H1 (cell line): ENCODE measurements at regions not wholly inside any gene's neighbourhood (a gene's known extent, or its start where the extent isn't known, plus 50 kb on each side); places are given as distances from the start of the nearest gene placed in this dataset.
A peak's percentile ranks its signal among the peaks of the same experiment; 100 is the strongest.

Experiments
- CTCF ChIA-PET: fragments of 300-600 bp; sonication (Branson Sonifier 250); formaldehyde crosslinking; loops from one replicate; lab custom pipeline; 2021; ENCODE audit not compliant: partially characterized antibody; lab: Charles Lee
- POLR2A ChIA-PET: fragments of 300-600 bp; sonication (Branson Sonifier 250); formaldehyde crosslinking; loops from one replicate; lab custom pipeline; 2021; ENCODE audit warnings: inconsistent platforms; ENCODE audit not compliant: partially characterized antibody; lab: Charles Lee
- DNase-seq, 2 experiments: peaks; one replicate each; pipeline versions ENCODE4 v3.0.0 to v3.0.0-alpha.2; 2010 to 2022; ENCODE audit warnings: low spot score in 2 of 2, low read depth in 1 of 2, mixed read lengths in 1 of 2
- FAIRE-seq: peaks from 2 replicates; lab custom pipeline; 2011; peaks lifted over from hg19 to GRCh38; lab: Jason Lieb, UNC
- H2AFZ ChIP-seq: 2 replicates; pipeline ENCODE4 v1.8.1; 2012; ENCODE audit warnings: low read length, inconsistent platforms
- H2AK5ac ChIP-seq: 2 replicates; pipeline ENCODE4 v1.6.1; 2013; ENCODE audit warnings: low read depth, low read length
- H2BK120ac ChIP-seq: replicated peaks from 2 replicates; pipeline ENCODE3; 2013; ENCODE audit warnings: low read depth, low read length, inconsistent platforms
- H2BK12ac ChIP-seq: 2 replicates; pipeline ENCODE4 v1.6.1; 2013; ENCODE audit warnings: low read depth, low read length
- H2BK15ac ChIP-seq: 2 replicates; pipeline ENCODE4 v1.6.1; 2013; ENCODE audit warnings: low read length
- H2BK20ac ChIP-seq: 2 replicates; pipeline ENCODE4 v1.6.1; 2013; ENCODE audit warnings: low read length
- H2BK5ac ChIP-seq: 2 replicates; pipeline ENCODE4 v1.6.1; 2013; ENCODE audit warnings: low read depth, low read length
- H3K14ac ChIP-seq: 2 replicates; pipeline ENCODE4 v1.6.1; 2013; ENCODE audit warnings: inconsistent platforms; ENCODE audit not compliant: insufficient read length
- H3K18ac ChIP-seq: 2 replicates; pipeline ENCODE4 v1.6.1; 2013; ENCODE audit warnings: low read length; ENCODE audit errors: extremely low read depth
- H3K23ac ChIP-seq: 2 replicates; pipeline ENCODE4 v1.6.1; 2013; ENCODE audit warnings: inconsistent platforms; ENCODE audit not compliant: insufficient read length
- H3K23me2 ChIP-seq: 2 replicates; pipeline ENCODE4 v1.6.1; 2013; ENCODE audit warnings: low read depth, low read length
- H3K27ac ChIP-seq: 2 replicates; pipeline ENCODE4 v1.6.1; 2011; ENCODE audit warnings: low read depth, low read length, inconsistent platforms
- H3K27me3 ChIP-seq, 4 experiments: replicated peaks in 1 of 4; 1 replicate in 1 of 4; 2 replicates in 3 of 4; pipeline versions ENCODE4 v1.6.1 to v1.8.1; 2011 to 2013; ENCODE audit warnings: low read length in 3 of 4, mild to moderate bottlenecking in 3 of 4, inconsistent platforms in 2 of 4, mixed read lengths in 2 of 4, moderate library complexity in 1 of 4; ENCODE audit not compliant: control insufficient read depth in 3 of 4, insufficient read depth in 3 of 4; ENCODE audit errors: extremely low read depth in 1 of 4
- H3K36me3 ChIP-seq, 4 experiments: 2 replicates each; pipeline versions ENCODE4 v1.6.1 to v1.8.1; 2011 to 2013; ENCODE audit warnings: mild to moderate bottlenecking in 4 of 4, low read length in 3 of 4, moderate library complexity in 2 of 4, control low read depth in 1 of 4, inconsistent platforms in 1 of 4; ENCODE audit not compliant: insufficient read depth in 4 of 4, control insufficient read depth in 2 of 4
- H3K4ac ChIP-seq: replicated peaks from 2 replicates; pipeline ENCODE3; 2013; ENCODE audit warnings: low read length, low read depth, mixed read lengths, inconsistent platforms; ENCODE audit not compliant: insufficient read length
- H3K4me1 ChIP-seq, 4 experiments: replicated peaks in 1 of 4; 1 replicate in 1 of 4; 2 replicates in 3 of 4; pipeline versions ENCODE4 v1.6.1 to v1.8.1; 2011 to 2013; ENCODE audit warnings: low read length in 3 of 4, inconsistent platforms in 2 of 4, mixed read lengths in 1 of 4; ENCODE audit not compliant: insufficient read depth in 4 of 4, control insufficient read depth in 3 of 4
- H3K4me2 ChIP-seq, 2 experiments: 2 replicates each; pipeline versions ENCODE4 v1.6.1 to v1.8.1; 2011 to 2013; ENCODE audit warnings: low read depth in 2 of 2, low read length in 2 of 2, control low read depth in 1 of 2, inconsistent platforms in 1 of 2, mild to moderate bottlenecking in 1 of 2; ENCODE audit not compliant: insufficient read depth in 1 of 2
- H3K4me3 ChIP-seq, 4 experiments: fragments of 200-600, 300-600 bp in 1 of 4; sonication (generic), shearing (Covaris generic), sonication (Bioruptor Twin) in 1 of 4; 2 replicates each; pipeline versions ENCODE4 v1.5.1 to v1.8.1; 2011 to 2016; ENCODE audit warnings: low read length in 4 of 4, low read depth in 3 of 4, control low read depth in 2 of 4, inconsistent platforms in 2 of 4, mild to moderate bottlenecking in 2 of 4, mixed read lengths in 1 of 4, moderate library complexity in 1 of 4; ENCODE audit not compliant: insufficient read depth in 2 of 4; ENCODE audit errors: extremely low read depth in 1 of 4
- H3K56ac ChIP-seq: replicated peaks from 2 replicates; pipeline ENCODE3; 2013; ENCODE audit warnings: low read depth, mild to moderate bottlenecking, mixed read lengths, low read length, inconsistent platforms; ENCODE audit not compliant: insufficient read length
- H3K79me1 ChIP-seq: 2 replicates; pipeline ENCODE4 v1.6.1; 2013; ENCODE audit warnings: low read depth, low read length, control low read depth
- H3K79me2 ChIP-seq, 2 experiments: 2 replicates each; pipeline versions ENCODE4 v1.6.1 to v1.8.1; 2012 to 2013; ENCODE audit warnings: low read length in 2 of 2, mild to moderate bottlenecking in 2 of 2, inconsistent platforms in 1 of 2; ENCODE audit not compliant: insufficient read depth in 2 of 2, control insufficient read depth in 1 of 2
- H3K9ac ChIP-seq, 4 experiments: replicated peaks in 1 of 4; 1 replicate in 1 of 4; 2 replicates in 3 of 4; pipeline versions ENCODE4 v1.6.1 to v1.8.1; 2011 to 2013; ENCODE audit warnings: low read depth in 3 of 4, low read length in 3 of 4, control low read depth in 2 of 4, mild to moderate bottlenecking in 2 of 4, moderate library complexity in 2 of 4, inconsistent platforms in 1 of 4; ENCODE audit errors: extremely low read depth in 1 of 4
- H3K9me3 ChIP-seq, 2 experiments: 2 replicates each; pipeline versions ENCODE4 v1.6.1 to v1.8.1; 2012 to 2013; ENCODE audit warnings: mild to moderate bottlenecking in 2 of 2, moderate library complexity in 2 of 2, control low read depth in 1 of 2, inconsistent platforms in 1 of 2, low read depth in 1 of 2, low read length in 1 of 2, mixed read lengths in 1 of 2; ENCODE audit not compliant: insufficient read depth in 2 of 2
- H4K20me1 ChIP-seq, 2 experiments: replicated peaks in 1 of 2; 2 replicates each; pipeline versions ENCODE3 to v1.8.1; 2011 to 2013; ENCODE audit warnings: inconsistent platforms in 2 of 2, low read length in 2 of 2, mild to moderate bottlenecking in 1 of 2; ENCODE audit not compliant: insufficient read depth in 2 of 2, control insufficient read depth in 1 of 2
- H4K5ac ChIP-seq: 2 replicates; pipeline ENCODE4 v1.6.1; 2013; ENCODE audit warnings: low read length, low read depth, mixed read lengths, inconsistent platforms; ENCODE audit not compliant: insufficient read length
- H4K8ac ChIP-seq: 2 replicates; pipeline ENCODE4 v1.8.0; 2013; ENCODE audit warnings: mild to moderate bottlenecking, moderate library complexity, low read length, inconsistent platforms; ENCODE audit not compliant: insufficient read depth; ENCODE audit errors: extremely low read depth
- H4K91ac ChIP-seq: replicated peaks from 2 replicates; pipeline ENCODE3; 2013; ENCODE audit warnings: low read length, mixed read lengths, inconsistent platforms; ENCODE audit not compliant: insufficient read length
- CHD1 ChIP-seq: IDR thresholded peaks from 2 replicates; pipeline ENCODE4 v1.6.1; 2012; ENCODE audit warnings: low read depth, low read length, improper control_type of control experiment
- MAFK ChIP-seq: IDR thresholded peaks from 2 replicates; pipeline ENCODE4 v1.6.1; 2012; ENCODE audit warnings: low read depth, mild to moderate bottlenecking, improper control_type of control experiment, low read length
- PHF8 ChIP-seq: fragments of 200-600 bp; sonication (generic); conservative IDR thresholded peaks from 2 replicates; pipeline ENCODE4 v1.7.1; 2012; ENCODE audit warnings: low read depth, mild to moderate bottlenecking, inconsistent platforms, low read length, moderate library complexity
- RAD21 ChIP-seq, 2 experiments: IDR thresholded peaks in 1 of 2; conservative IDR thresholded peaks in 1 of 2; 2 replicates each; pipeline ENCODE4 v1.6.1; 2011; ENCODE audit warnings: low read depth in 2 of 2, low read length in 2 of 2, improper control_type of control experiment in 1 of 2, inconsistent platforms in 1 of 2, mild to moderate bottlenecking in 1 of 2, moderate library complexity in 1 of 2
- RBBP5 ChIP-seq: IDR thresholded peaks from 2 replicates; pipeline ENCODE4 v1.7.1; 2012; ENCODE audit warnings: low read depth, mild to moderate bottlenecking, inconsistent platforms, low read length, moderate library complexity, borderline replicate concordance
- TBP ChIP-seq: IDR thresholded peaks from 2 replicates; pipeline ENCODE4 v1.6.1; 2011; ENCODE audit warnings: low read depth, low read length, improper control_type of control experiment
- TEAD4 ChIP-seq: IDR thresholded peaks from 2 replicates; pipeline ENCODE4 v1.6.1; 2012; ENCODE audit warnings: low read depth, low read length, inconsistent platforms, mixed read lengths
- YY1 ChIP-seq: IDR thresholded peaks from 2 replicates; pipeline ENCODE4 v1.6.1; 2011; ENCODE audit warnings: low read depth, mild to moderate bottlenecking, low read length
- ZNF274 ChIP-seq: IDR thresholded peaks from 2 replicates; pipeline ENCODE4 v1.7.0; 2012; ENCODE audit warnings: low read length, borderline replicate concordance; ENCODE audit errors: extremely low read depth
- WGBS, 2 experiments: shearing (Covaris generic) in 1 of 2; methylation state at CpG; one replicate each; pipeline versions ENCODE4 v1.1.6 to v1.1.7; 2013 to 2015; ENCODE audit warnings: low lambda C conversion rate in 2 of 2, mixed read lengths in 2 of 2, inconsistent platforms in 1 of 2, low coverage in 1 of 2, missing lambda C conversion rate in 1 of 2; ENCODE audit not compliant: insufficient replicate concordance in 2 of 2, insufficient coverage in 1 of 2, insufficient read length in 1 of 2; ENCODE audit errors: extremely low coverage in 1 of 2, missing lambda C conversion rate in 1 of 2; 5-methylcytosine and 5-hydroxymethylcytosine counted together
- TF ChIP-seq, protein P1 (sequence below): IDR thresholded peaks from 2 replicates; pipeline ENCODE4 v1.6.1; 2012; ENCODE audit warnings: inconsistent platforms
- TF ChIP-seq, protein P2 (sequence below), 3 experiments: IDR thresholded peaks; 1 replicate in 2 of 3; 2 replicates in 1 of 3; pipeline versions ENCODE4 v1.5.1 to v1.6.1; 2011; ENCODE audit warnings: low read length in 3 of 3, mild to moderate bottlenecking in 3 of 3, inconsistent platforms in 2 of 3, low read depth in 1 of 3, moderate library complexity in 1 of 3; ENCODE audit not compliant: insufficient read depth in 1 of 3; ENCODE audit errors: control extremely low read depth in 1 of 3

- H3K14ac ChIP-seq: no peak overlapping the region
- DNase-seq: no peak
- POLR2A ChIA-PET: no interaction called here
- TF ChIP-seq ZNF274 (no peak), CHD1 (no peak), YY1 (no peak), TBP (no peak), TEAD4 (no peak), RBBP5 (no peak), MAFK (no peak), PHF8 (no peak), RAD21 (IDR thresholded peaks at IDR 0.05 in 1 of 2, conservative IDR thresholded peaks at IDR 0.05 in 1 of 2; ENCODE audit: low read depth in 2 of 2, low read length in 2 of 2) (peak; percentile 15 to 24; a peak in 3 of 4 replicates)
- TF ChIP-seq, protein P1, sequence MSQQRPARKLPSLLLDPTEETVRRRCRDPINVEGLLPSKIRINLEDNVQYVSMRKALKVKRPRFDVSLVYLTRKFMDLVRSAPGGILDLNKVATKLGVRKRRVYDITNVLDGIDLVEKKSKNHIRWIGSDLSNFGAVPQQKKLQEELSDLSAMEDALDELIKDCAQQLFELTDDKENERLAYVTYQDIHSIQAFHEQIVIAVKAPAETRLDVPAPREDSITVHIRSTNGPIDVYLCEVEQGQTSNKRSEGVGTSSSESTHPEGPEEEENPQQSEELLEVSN: no peak
- TF ChIP-seq, protein P2, sequence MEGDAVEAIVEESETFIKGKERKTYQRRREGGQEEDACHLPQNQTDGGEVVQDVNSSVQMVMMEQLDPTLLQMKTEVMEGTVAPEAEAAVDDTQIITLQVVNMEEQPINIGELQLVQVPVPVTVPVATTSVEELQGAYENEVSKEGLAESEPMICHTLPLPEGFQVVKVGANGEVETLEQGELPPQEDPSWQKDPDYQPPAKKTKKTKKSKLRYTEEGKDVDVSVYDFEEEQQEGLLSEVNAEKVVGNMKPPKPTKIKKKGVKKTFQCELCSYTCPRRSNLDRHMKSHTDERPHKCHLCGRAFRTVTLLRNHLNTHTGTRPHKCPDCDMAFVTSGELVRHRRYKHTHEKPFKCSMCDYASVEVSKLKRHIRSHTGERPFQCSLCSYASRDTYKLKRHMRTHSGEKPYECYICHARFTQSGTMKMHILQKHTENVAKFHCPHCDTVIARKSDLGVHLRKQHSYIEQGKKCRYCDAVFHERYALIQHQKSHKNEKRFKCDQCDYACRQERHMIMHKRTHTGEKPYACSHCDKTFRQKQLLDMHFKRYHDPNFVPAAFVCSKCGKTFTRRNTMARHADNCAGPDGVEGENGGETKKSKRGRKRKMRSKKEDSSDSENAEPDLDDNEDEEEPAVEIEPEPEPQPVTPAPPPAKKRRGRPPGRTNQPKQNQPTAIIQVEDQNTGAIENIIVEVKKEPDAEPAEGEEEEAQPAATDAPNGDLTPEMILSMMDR (IDR thresholded peaks at IDR 0.05; ENCODE audit: control extremely low read depth in 1 of 3, insufficient read depth in 1 of 3, low read depth in 1 of 3, low read length in 3 of 3): peak in 1 of 3 experiments; percentile 17; a peak in 1 of 4 replicates
Measured at GRCh38 chr15:53875139-53875538, 103.1 kb upstream of the UNC13C start.

More at GRCh38 chr15:53875139-53875538, 103.1 kb upstream of the UNC13C start:
- H3K4me3 ChIP-seq: no peak overlapping the region
- no peak overlapping the region for H3K27ac ChIP-seq
- no peaks in the 10 kb centered on the region for H3K79me2 ChIP-seq
- WGBS, 2 experiments: 89% methylated on average over 1 of the region's 1 CpG; no CpG with 5 or more reads in 1 of the 2 experiments
- no peak overlapping the region for H2BK20ac ChIP-seq
- H4K5ac ChIP-seq: no peak overlapping the region
- H3K36me3 ChIP-seq: no peaks in the 10 kb centered on the region
- H3K9me3 ChIP-seq: peaks cover 0 to 24% of the 10 kb centered on the region in 2 experiments; a peak in 1 of 4 replicates
- no peak overlapping the region for H2AFZ ChIP-seq
- no peaks in the 10 kb centered on the region for H3K23me2 ChIP-seq
- H3K4ac ChIP-seq: no peak overlapping the region
- no peak overlapping the region for H2BK12ac ChIP-seq
- H3K23ac ChIP-seq: no peak overlapping the region
- no peak overlapping the region for H2BK15ac ChIP-seq
- CTCF ChIA-PET: interaction anchor here (0.6 to 1.5 kb wide), 4 partner anchors 17 to 599 kb away, joined by 3 read pairs; no protein-coding TSS in a partner anchor
- H3K4me2 ChIP-seq: no peak overlapping the region
- no peaks in the 10 kb centered on the region for H3K4me1 ChIP-seq
- H2AK5ac ChIP-seq: no peak overlapping the region
- no peak overlapping the region for H2BK120ac ChIP-seq
- no peak for FAIRE-seq
- H3K56ac ChIP-seq: no peak overlapping the region
- H3K27me3 ChIP-seq: no peaks in the 10 kb centered on the region
- H4K8ac ChIP-seq: no peak overlapping the region
- H3K18ac ChIP-seq: no peak overlapping the region
- no peak overlapping the region for H3K9ac ChIP-seq
- no peak overlapping the region for H4K91ac ChIP-seq
- no peaks in the 10 kb centered on the region for H3K79me1 ChIP-seq
- H4K20me1 ChIP-seq: no peaks in the 10 kb centered on the region
- H2BK5ac ChIP-seq: no peak overlapping the region
